ENCODE measurements at regions not wholly inside any gene's neighbourhood (a gene's known extent, or its start where the extent isn't known, plus 50 kb on each side); places are given as distances from the start of the nearest gene placed in this dataset.

GRCh38 chr18:56176751-56177150 lies 461.6 kb downstream of the TXNL1 start:
- no peak overlapping the region for H4K91ac ChIP-seq (ENCODE audit: insufficient read length, low read depth, low read length)
- no CpG with 5 or more reads among the region's 6 CpGs for WGBS (ENCODE audit: extremely low coverage, insufficient read length, low lambda C conversion rate)
- H3K36me3 Mint-ChIP-seq (ENCODE audit: insufficient read depth in 1 of 3, low read depth in 3 of 3): no peaks in the 10 kb centered on the region
- no peak overlapping the region for H3K18ac ChIP-seq (ENCODE audit: insufficient read length, low read depth, low read length)
- H2BK12ac ChIP-seq (ENCODE audit: insufficient read length, low read depth, low read length): no peak overlapping the region
- no peaks in the 10 kb centered on the region for H3K4me1 ChIP-seq (ENCODE audit: insufficient read depth, low read length)
- no peak overlapping the region for H4K5ac ChIP-seq (ENCODE audit: insufficient read length, low read depth, low read length)
- no peaks in the 10 kb centered on the region for H3K27me3 Mint-ChIP-seq (ENCODE audit: low read depth)
- no peak overlapping the region for H3K56ac ChIP-seq (ENCODE audit: insufficient read length, low read depth, low read length)
- H3K9me3 Mint-ChIP-seq: no peaks in the 10 kb centered on the region
- H3K27ac Mint-ChIP-seq: no peak overlapping the region
- no peak overlapping the region for H3K9ac ChIP-seq (ENCODE audit: extremely low read depth, insufficient read length, low read length)
- H3K27ac ChIP-seq (ENCODE audit: insufficient read length, low read depth, low read length): no peak overlapping the region
- no peak overlapping the region for H3K4me3 Mint-ChIP-seq
- no peaks in the 10 kb centered on the region for H3K79me1 ChIP-seq (ENCODE audit: insufficient read depth, low read depth, low read length, poor library complexity, severe bottlenecking)
- no peaks in the 10 kb centered on the region for H3K23me2 ChIP-seq (ENCODE audit: insufficient read length, low read depth, low read length, poor library complexity, severe bottlenecking)
- no peak overlapping the region for H2BK5ac ChIP-seq (ENCODE audit: insufficient read length, low read length)
- H3K4ac ChIP-seq (ENCODE audit: low read depth, low read length): no peak overlapping the region
- no peak overlapping the region for H3T11ph ChIP-seq (ENCODE audit: low read length)
- no peak for TF ChIP-seq CTCF (conservative IDR thresholded peaks at IDR 0.05)
- peaks cover 9 to 12% of the 10 kb centered on the region in 2 experiments for H3K4me1 Mint-ChIP-seq
- H3K4me2 ChIP-seq (ENCODE audit: insufficient read depth, insufficient read length, low read length): no peak overlapping the region
- H3K23ac ChIP-seq (ENCODE audit: insufficient read length, low read depth, low read length): no peak overlapping the region
- no peak overlapping the region for H2AK5ac ChIP-seq (ENCODE audit: insufficient read length, low read length)
- no peak overlapping the region for H2BK20ac ChIP-seq (ENCODE audit: low read depth, low read length, poor library complexity, severe bottlenecking)
- H3K9me3 ChIP-seq (ENCODE audit: control insufficient read depth, low read depth, low read length): no peaks in the 10 kb centered on the region
- DNase-seq: no peak
- no peak overlapping the region for H2BK15ac ChIP-seq (ENCODE audit: low read depth, low read length)
- H2BK120ac ChIP-seq (ENCODE audit: low read depth, low read length, poor library complexity, severe bottlenecking): no peak overlapping the region
- H3K27me3 ChIP-seq (ENCODE audit: insufficient read depth, low read length): no peaks in the 10 kb centered on the region
- H4K8ac ChIP-seq (replicated peaks; ENCODE audit: insufficient read length, low read depth, low read length): no peak overlapping the region
- no peaks in the 10 kb centered on the region for H4K20me1 ChIP-seq (ENCODE audit: control insufficient read depth, insufficient read depth, insufficient read length)
- H2AFZ ChIP-seq (ENCODE audit: low read length): no peak overlapping the region
- no peak overlapping the region for H3K14ac ChIP-seq (ENCODE audit: insufficient read depth, low read length)
- H3K79me2 ChIP-seq (ENCODE audit: insufficient read depth, low read length): no peaks in the 10 kb centered on the region
